ENCODE measurements at regions not wholly inside any gene's neighbourhood (a gene's known extent, or its start where the extent isn't known, plus 50 kb on each side); places are given as distances from the start of the nearest gene placed in this dataset.

GRCh38 chr5:143454936-143455516 lies 51.5 kb upstream of the NR3C1 start:
- TF ChIP-seq CTCF (IDR thresholded peaks at IDR 0.05; ENCODE audit: low read depth, low read length, poor library complexity, severe bottlenecking): no peak
- TF ChIP-seq EZH2phosphoT487 (IDR thresholded peaks at IDR 0.05; ENCODE audit: borderline replicate concordance, low read length): no peak

Data from DOHH2 (cell line).